ENCODE measurements at regions not wholly inside any gene's neighbourhood (a gene's known extent, or its start where the extent isn't known, plus 50 kb on each side); places are given as distances from the start of the nearest gene placed in this dataset.
"Not testable (repeated sequence)": the region's sequence is repeated elsewhere in the genome, so short reads cannot be mapped to it uniquely, and the experiment has no call there.

GRCh38 chr3:178318340-178318739 is 217.9 kb upstream of the KCNMB2 start:
- peak; percentile 14 for DNase-seq

- no peak for DNase-seq
Observed at GRCh38 chr3:178318941-178319816, 217.1 kb upstream of the KCNMB2 start.

GRCh38 chr3:178320456-178321351 is 215.5 kb upstream of the KCNMB2 start:
- peak; percentile 29 for DNase-seq

- no peak for DNase-seq
Observed at GRCh38 chr3:178324356-178324755, 211.9 kb upstream of the KCNMB2 start.

- DNase-seq: peak; percentile 10
Observed at GRCh38 chr3:178325330-178325729, 210.9 kb upstream of the KCNMB2 start.

GRCh38 chr3:178329936-178330335 is 206.3 kb upstream of the KCNMB2 start:
- DNase-seq: no peak

- no peak for DNase-seq
Observed at GRCh38 chr3:178334239-178334638, 202.0 kb upstream of the KCNMB2 start.

- DNase-seq: no peak
Observed at GRCh38 chr3:178336336-178336735, 199.9 kb upstream of the KCNMB2 start.

GRCh38 chr3:178340506-178340905 is 195.7 kb upstream of the KCNMB2 start:
- DNase-seq: no peak

GRCh38 chr3:178341636-178342035 is 194.6 kb upstream of the KCNMB2 start:
- DNase-seq: no peak

- no peak for DNase-seq
Observed at GRCh38 chr3:178342111-178342510, 194.1 kb upstream of the KCNMB2 start.

- no peak for DNase-seq
Observed at GRCh38 chr3:178343433-178344038, 192.7 kb upstream of the KCNMB2 start.

GRCh38 chr3:178345944-178346343 is 190.3 kb upstream of the KCNMB2 start:
- DNase-seq: no peak

GRCh38 chr3:178348561-178349217 is 187.5 kb upstream of the KCNMB2 start:
- DNase-seq: not testable (repeated sequence)

- not testable (repeated sequence) for DNase-seq
Observed at GRCh38 chr3:178349218-178349596, 187.0 kb upstream of the KCNMB2 start.

- DNase-seq: no peak
Observed at GRCh38 chr3:178350763-178351162, 185.5 kb upstream of the KCNMB2 start.

- DNase-seq: peak; percentile 86
Observed at GRCh38 chr3:178352326-178353005, 183.8 kb upstream of the KCNMB2 start.

- peak; percentile 29 for DNase-seq
Observed at GRCh38 chr3:178353006-178353694, 183.1 kb upstream of the KCNMB2 start.

GRCh38 chr3:178359728-178360127 is 176.5 kb upstream of the KCNMB2 start:
- DNase-seq: no peak

GRCh38 chr3:178363048-178363447 is 173.2 kb upstream of the KCNMB2 start:
- DNase-seq: not testable (repeated sequence)
